ENCODE measurements at regions not wholly inside any gene's neighbourhood (a gene's known extent, or its start where the extent isn't known, plus 50 kb on each side); places are given as distances from the start of the nearest gene placed in this dataset.

DNA sequence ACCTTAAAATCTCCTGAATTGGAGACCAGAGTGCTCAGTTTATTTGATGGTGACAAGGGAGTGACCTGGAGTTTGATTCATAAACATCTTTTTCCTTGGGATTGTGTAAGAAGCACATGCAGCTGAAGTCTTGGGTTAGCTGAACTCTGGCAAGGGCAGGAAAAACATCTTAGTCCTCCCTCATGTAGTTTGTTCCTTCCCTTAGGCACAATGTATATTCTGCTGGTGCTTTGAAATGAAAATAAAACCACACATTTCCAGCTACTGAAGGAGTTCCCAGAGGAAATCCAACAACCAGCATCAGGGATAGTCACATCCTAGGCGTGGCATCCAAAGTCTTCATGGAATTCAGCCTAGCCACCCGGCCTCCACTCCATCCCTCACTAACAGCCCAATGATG lies 95.2 kb upstream of the PAPPA start (continued):
- TF ChIP-seq, protein P1, sequence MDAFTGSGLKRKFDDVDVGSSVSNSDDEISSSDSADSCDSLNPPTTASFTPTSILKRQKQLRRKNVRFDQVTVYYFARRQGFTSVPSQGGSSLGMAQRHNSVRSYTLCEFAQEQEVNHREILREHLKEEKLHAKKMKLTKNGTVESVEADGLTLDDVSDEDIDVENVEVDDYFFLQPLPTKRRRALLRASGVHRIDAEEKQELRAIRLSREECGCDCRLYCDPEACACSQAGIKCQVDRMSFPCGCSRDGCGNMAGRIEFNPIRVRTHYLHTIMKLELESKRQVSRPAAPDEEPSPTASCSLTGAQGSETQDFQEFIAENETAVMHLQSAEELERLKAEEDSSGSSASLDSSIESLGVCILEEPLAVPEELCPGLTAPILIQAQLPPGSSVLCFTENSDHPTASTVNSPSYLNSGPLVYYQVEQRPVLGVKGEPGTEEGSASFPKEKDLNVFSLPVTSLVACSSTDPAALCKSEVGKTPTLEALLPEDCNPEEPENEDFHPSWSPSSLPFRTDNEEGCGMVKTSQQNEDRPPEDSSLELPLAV (CRISPR knock-in tag; conservative IDR thresholded peaks at IDR 0.05; ENCODE audit: low read depth), result no peak
- TF ChIP-seq, protein P2, sequence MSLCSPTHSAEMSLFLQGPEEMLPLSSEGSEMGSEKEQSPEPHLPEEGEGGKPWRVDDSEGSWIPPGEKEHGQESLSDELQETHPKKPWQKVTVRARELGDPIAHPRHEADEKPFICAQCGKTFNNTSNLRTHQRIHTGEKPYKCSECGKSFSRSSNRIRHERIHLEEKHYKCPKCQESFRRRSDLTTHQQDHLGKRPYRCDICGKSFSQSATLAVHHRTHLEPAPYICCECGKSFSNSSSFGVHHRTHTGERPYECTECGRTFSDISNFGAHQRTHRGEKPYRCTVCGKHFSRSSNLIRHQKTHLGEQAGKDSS (CRISPR knock-in tag; IDR thresholded peaks at IDR 0.05; ENCODE audit: borderline replicate concordance, low read depth), result no peak

DNA sequence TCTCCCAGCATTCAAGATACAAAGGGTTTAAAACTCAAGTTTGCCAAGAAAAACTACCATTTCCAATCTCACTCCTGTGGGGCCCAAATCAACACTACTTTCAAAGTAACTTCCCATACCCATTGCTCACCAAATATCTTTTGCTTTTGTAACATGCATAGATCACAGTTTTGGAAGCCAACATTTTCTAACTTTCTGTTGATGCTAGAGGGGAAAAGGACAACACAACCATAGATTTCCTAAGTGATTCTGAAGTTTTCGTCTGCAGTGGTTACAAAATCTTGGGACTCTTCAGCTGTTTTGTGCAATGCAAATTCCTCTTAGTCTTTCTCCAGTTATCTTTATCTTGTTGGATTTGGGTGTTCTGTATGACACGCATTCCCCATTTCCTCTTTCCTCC lies 94.1 kb upstream of the PAPPA start:
- Histone ChIP-seq H3K36me3 (replicated peaks in 1 of 2; ENCODE audit: control insufficient read depth in 1 of 2, insufficient read depth in 2 of 2, low read length in 2 of 2) (no peaks in the 10 kb centered on the region), H3K9me3 (ENCODE audit: low read length) (no peaks in the 10 kb centered on the region), H3K4me1 (ENCODE audit: insufficient read depth, low read length) (no peaks in the 10 kb centered on the region), H3K4me3 (replicated peaks in 1 of 3; ENCODE audit: insufficient read depth in 1 of 3, low read depth in 2 of 3, low read length in 3 of 3) (no peak overlapping the region), H4K20me1 (ENCODE audit: insufficient read depth, low read length) (no peaks in the 10 kb centered on the region), H2AFZ (ENCODE audit: low read length) (no peak overlapping the region), H3K79me2 (ENCODE audit: insufficient read depth, low read length) (no peaks in the 10 kb centered on the region), H3K27me3 (ENCODE audit: control insufficient read depth in 1 of 2, insufficient read depth in 2 of 2, low read length in 2 of 2) (no peaks in the 10 kb centered on the region), H3K9ac (ENCODE audit: insufficient read depth, low read depth, low read length) (no peak overlapping the region), H3K4me2 (ENCODE audit: low read depth, low read length) (no peak overlapping the region), H3K27ac (ENCODE audit: extremely low read length, insufficient read depth, low read length) (no peak overlapping the region)
- DNase-seq (ENCODE audit: low spot score), result no peak
- no TSS peak for BruUV-seq (replicated peaks)
- intact Hi-C loops (cut with micrococcal nuclease; ENCODE audit: unreplicated experiment) (no loop called here), in situ Hi-C loops (cut with HindIII; ENCODE audit: extremely low pct_ligation_motif_present, low pct_unique_long_range_greater_than_20kb) (no loop called here)
- WGBS (ENCODE audit: low lambda C conversion rate), result 2% methylated on average over 2 of the region's 2 CpGs
- no peak for FAIRE-seq
- POLR2A ChIA-PET, result no interaction called here
- ATAC-seq, result no peak
- no peak for TF ChIP-seq NFYC (CRISPR knock-in tag; IDR thresholded peaks at IDR 0.05)
- no peak for TF ChIP-seq ZNF362 (CRISPR knock-in tag; IDR thresholded peaks at IDR 0.05; ENCODE audit: borderline replicate concordance)
- no peak for TF ChIP-seq KAT8 (CRISPR knock-in tag; IDR thresholded peaks at IDR 0.05)
- TF ChIP-seq ZNF567 (CRISPR knock-in tag; IDR thresholded peaks at IDR 0.05; ENCODE audit: borderline replicate concordance), result no peak
- no peak for TF ChIP-seq ZZZ3 (CRISPR knock-in tag; IDR thresholded peaks at IDR 0.05; ENCODE audit: borderline replicate concordance)
- TF ChIP-seq ZNF34 (CRISPR knock-in tag; IDR thresholded peaks at IDR 0.05; ENCODE audit: borderline replicate concordance), result no peak
- no peak for TF ChIP-seq TEAD3 (CRISPR knock-in tag; optimal IDR thresholded peaks at IDR 0.05; ENCODE audit: borderline replicate concordance)
- TF ChIP-seq ZSCAN25 (CRISPR knock-in tag; IDR thresholded peaks at IDR 0.05), result no peak
- no peak for TF ChIP-seq ZNF773 (CRISPR knock-in tag; IDR thresholded peaks at IDR 0.05; ENCODE audit: borderline replicate concordance)
- CTCF ChIA-PET (ENCODE audit: low intra/inter-chr PET ratio, low total read pairs), result no interaction called here
